WTC11 (cell line): ENCODE measurements at regions not wholly inside any gene's neighbourhood (a gene's known extent, or its start where the extent isn't known, plus 50 kb on each side); places are given as distances from the start of the nearest gene placed in this dataset.

Experiments used
- ATAC-seq: fragments of 200-7000 bp; cut with Tn5 transposase; 2 replicates; pipeline ENCODE4 v1.10.0; 2021; ENCODE audit warnings: mild to moderate bottlenecking, moderate library complexity
- CTCF ChIA-PET: fragments of 300-600 bp; sonication (Branson Sonifier 250); formaldehyde crosslinking; loops from one replicate; lab custom pipeline; 2021; ENCODE audit warnings: antibody characterized with exemption; lab: Charles Lee
- POLR2A ChIA-PET: fragments of 350-600 bp; sonication (Branson Sonifier 250); formaldehyde crosslinking; loops from one replicate; lab custom pipeline; 2021; ENCODE audit warnings: antibody characterized with exemption; lab: Charles Lee
- DNase-seq: peaks from one replicate; pipeline ENCODE4 v3.0.0; 2021; ENCODE audit warnings: low spot score
- H3K27ac Mint-ChIP-seq: 2 replicates; pipeline ENCODE4 v1.8.0; 2021; ENCODE audit warnings: mixed read lengths
- H3K27me3 Mint-ChIP-seq: 2 replicates; pipeline ENCODE4 v1.8.0; 2021; ENCODE audit warnings: low read depth, mild to moderate bottlenecking, moderate library complexity, mixed read lengths
- H3K36me3 Mint-ChIP-seq: 2 replicates; pipeline ENCODE4 v1.8.0; 2021; ENCODE audit warnings: mixed read lengths
- H3K4me1 Mint-ChIP-seq: 2 replicates; pipeline ENCODE4 v1.8.0; 2022; ENCODE audit warnings: mixed read lengths
- H3K4me3 Mint-ChIP-seq: 2 replicates; pipeline ENCODE4 v1.8.0; 2021; ENCODE audit warnings: mild to moderate bottlenecking, moderate library complexity, mixed read lengths
- H3K9me3 Mint-ChIP-seq: 2 replicates; pipeline ENCODE4 v1.8.0; 2021; ENCODE audit warnings: mixed read lengths
- CBFB ChIP-seq: sonication (generic); formaldehyde crosslinking; IDR thresholded peaks from 2 replicates; pipeline ENCODE4 v1.8.1; 2022; ENCODE audit warnings: mild to moderate bottlenecking, low read depth, missing genetic modification reagents
- CREM ChIP-seq: sonication (generic); formaldehyde crosslinking; IDR thresholded peaks from 2 replicates; pipeline ENCODE4 v1.8.1; 2022; ENCODE audit warnings: mild to moderate bottlenecking, missing genetic modification reagents, moderate library complexity
- EMX1 ChIP-seq: fragments of 250-450 bp; sonication (Bioruptor Pico); IDR thresholded peaks from 2 replicates; pipeline ENCODE4 v1.8.0; 2021; ENCODE audit warnings: mild to moderate bottlenecking
- JAZF1 ChIP-seq: fragments of 250-450 bp; sonication (Bioruptor Pico); IDR thresholded peaks from 2 replicates; pipeline ENCODE4 v1.9.0; 2021; ENCODE audit warnings: moderate library complexity, mild to moderate bottlenecking, inconsistent platforms
- MXD4 ChIP-seq: fragments of 250-450 bp; sonication (Bioruptor Pico); IDR thresholded peaks from 2 replicates; pipeline ENCODE4 v1.8.0; 2021; ENCODE audit warnings: mild to moderate bottlenecking, moderate library complexity, borderline replicate concordance
- NR2C2 ChIP-seq: sonication (generic); formaldehyde crosslinking; IDR thresholded peaks from 2 replicates; pipeline ENCODE4 v1.8.0; 2022; ENCODE audit warnings: mild to moderate bottlenecking, missing genetic modification reagents
- NR3C1 ChIP-seq: sonication (generic); formaldehyde crosslinking; conservative IDR thresholded peaks from 2 replicates; pipeline ENCODE4 v1.8.1; 2023; ENCODE audit warnings: low read depth, mild to moderate bottlenecking, missing genetic modification reagents
- PRDM15 ChIP-seq: sonication (generic); formaldehyde crosslinking; IDR thresholded peaks from 2 replicates; pipeline ENCODE4 v1.8.0; 2022; ENCODE audit warnings: missing genetic modification reagents
- STAT6 ChIP-seq: sonication (generic); formaldehyde crosslinking; conservative IDR thresholded peaks from 2 replicates; pipeline ENCODE4 v1.8.1; 2023; ENCODE audit warnings: mild to moderate bottlenecking, low read depth, missing genetic modification reagents, moderate library complexity
- TCF7 ChIP-seq: sonication (generic); formaldehyde crosslinking; IDR thresholded peaks from 2 replicates; pipeline ENCODE4 v1.8.0; 2022; ENCODE audit warnings: mild to moderate bottlenecking, low read depth, missing genetic modification reagents, moderate library complexity
- ZNF121 ChIP-seq: sonication (generic); formaldehyde crosslinking; IDR thresholded peaks from 2 replicates; pipeline ENCODE4 v1.8.0; 2023; ENCODE audit warnings: missing genetic modification reagents
- ZNF138 ChIP-seq: sonication (generic); formaldehyde crosslinking; conservative IDR thresholded peaks from 2 replicates; pipeline ENCODE4 v1.8.1; 2022; ENCODE audit warnings: mild to moderate bottlenecking, moderate library complexity, missing genetic modification reagents
- ZNF317 ChIP-seq: sonication (generic); formaldehyde crosslinking; IDR thresholded peaks from 2 replicates; pipeline ENCODE4 v1.8.1; 2023; ENCODE audit warnings: low read depth, mild to moderate bottlenecking, moderate library complexity, missing genetic modification reagents, borderline replicate concordance
- ZNF671 ChIP-seq: fragments of 250-450 bp; sonication (Bioruptor Pico); IDR thresholded peaks from 2 replicates; pipeline ENCODE4 v1.8.0; 2021; ENCODE audit warnings: mild to moderate bottlenecking
- TF ChIP-seq, protein P1 (sequence below): fragments of 250-450 bp; sonication (Bioruptor Pico); IDR thresholded peaks from 2 replicates; pipeline ENCODE4 v1.9.0; 2021; ENCODE audit warnings: mild to moderate bottlenecking, borderline replicate concordance
- TF ChIP-seq, protein P2 (sequence below): sonication (generic); formaldehyde crosslinking; IDR thresholded peaks from 2 replicates; pipeline ENCODE4 v1.8.1; 2023; ENCODE audit warnings: mild to moderate bottlenecking, missing genetic modification reagents, moderate library complexity

DNA sequence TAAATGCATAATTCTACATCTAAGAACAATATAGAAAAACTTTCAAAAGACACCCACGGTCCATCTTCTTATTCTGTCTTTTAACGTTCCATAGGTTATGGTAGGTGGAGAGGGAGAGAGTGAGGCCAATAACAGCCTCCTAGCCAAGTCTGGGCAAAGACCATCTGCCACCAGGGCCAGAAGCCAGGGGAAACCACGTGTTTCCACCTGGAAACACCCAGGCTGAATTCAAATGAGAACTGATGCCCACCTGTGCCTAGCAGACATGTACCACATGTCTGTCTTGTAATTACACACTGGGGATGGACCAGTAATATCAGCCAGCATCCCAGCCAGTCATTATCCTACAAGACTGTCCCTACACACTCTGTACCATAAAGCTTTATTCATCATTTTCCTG lies 1573.1 kb downstream of the EFNB2 start:
- POLR2A ChIA-PET = no interaction called here
- TF ChIP-seq STAT6 (CRISPR knock-in tag) = no peak
- no peak for TF ChIP-seq NR2C2 (CRISPR knock-in tag)
- TF ChIP-seq TCF7 (CRISPR knock-in tag) = no peak
- TF ChIP-seq PRDM15 (CRISPR knock-in tag) = no peak
- TF ChIP-seq MXD4 (CRISPR knock-in tag) = no peak
- TF ChIP-seq NR3C1 (CRISPR knock-in tag) = no peak
- TF ChIP-seq, protein P1, sequence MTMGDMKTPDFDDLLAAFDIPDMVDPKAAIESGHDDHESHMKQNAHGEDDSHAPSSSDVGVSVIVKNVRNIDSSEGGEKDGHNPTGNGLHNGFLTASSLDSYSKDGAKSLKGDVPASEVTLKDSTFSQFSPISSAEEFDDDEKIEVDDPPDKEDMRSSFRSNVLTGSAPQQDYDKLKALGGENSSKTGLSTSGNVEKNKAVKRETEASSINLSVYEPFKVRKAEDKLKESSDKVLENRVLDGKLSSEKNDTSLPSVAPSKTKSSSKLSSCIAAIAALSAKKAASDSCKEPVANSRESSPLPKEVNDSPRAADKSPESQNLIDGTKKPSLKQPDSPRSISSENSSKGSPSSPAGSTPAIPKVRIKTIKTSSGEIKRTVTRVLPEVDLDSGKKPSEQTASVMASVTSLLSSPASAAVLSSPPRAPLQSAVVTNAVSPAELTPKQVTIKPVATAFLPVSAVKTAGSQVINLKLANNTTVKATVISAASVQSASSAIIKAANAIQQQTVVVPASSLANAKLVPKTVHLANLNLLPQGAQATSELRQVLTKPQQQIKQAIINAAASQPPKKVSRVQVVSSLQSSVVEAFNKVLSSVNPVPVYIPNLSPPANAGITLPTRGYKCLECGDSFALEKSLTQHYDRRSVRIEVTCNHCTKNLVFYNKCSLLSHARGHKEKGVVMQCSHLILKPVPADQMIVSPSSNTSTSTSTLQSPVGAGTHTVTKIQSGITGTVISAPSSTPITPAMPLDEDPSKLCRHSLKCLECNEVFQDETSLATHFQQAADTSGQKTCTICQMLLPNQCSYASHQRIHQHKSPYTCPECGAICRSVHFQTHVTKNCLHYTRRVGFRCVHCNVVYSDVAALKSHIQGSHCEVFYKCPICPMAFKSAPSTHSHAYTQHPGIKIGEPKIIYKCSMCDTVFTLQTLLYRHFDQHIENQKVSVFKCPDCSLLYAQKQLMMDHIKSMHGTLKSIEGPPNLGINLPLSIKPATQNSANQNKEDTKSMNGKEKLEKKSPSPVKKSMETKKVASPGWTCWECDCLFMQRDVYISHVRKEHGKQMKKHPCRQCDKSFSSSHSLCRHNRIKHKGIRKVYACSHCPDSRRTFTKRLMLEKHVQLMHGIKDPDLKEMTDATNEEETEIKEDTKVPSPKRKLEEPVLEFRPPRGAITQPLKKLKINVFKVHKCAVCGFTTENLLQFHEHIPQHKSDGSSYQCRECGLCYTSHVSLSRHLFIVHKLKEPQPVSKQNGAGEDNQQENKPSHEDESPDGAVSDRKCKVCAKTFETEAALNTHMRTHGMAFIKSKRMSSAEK (CRISPR knock-in tag) = no peak
- no peak for TF ChIP-seq ZNF121 (CRISPR knock-in tag)
- TF ChIP-seq, protein P2, sequence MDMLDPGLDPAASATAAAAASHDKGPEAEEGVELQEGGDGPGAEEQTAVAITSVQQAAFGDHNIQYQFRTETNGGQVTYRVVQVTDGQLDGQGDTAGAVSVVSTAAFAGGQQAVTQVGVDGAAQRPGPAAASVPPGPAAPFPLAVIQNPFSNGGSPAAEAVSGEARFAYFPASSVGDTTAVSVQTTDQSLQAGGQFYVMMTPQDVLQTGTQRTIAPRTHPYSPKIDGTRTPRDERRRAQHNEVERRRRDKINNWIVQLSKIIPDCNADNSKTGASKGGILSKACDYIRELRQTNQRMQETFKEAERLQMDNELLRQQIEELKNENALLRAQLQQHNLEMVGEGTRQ (CRISPR knock-in tag) = no peak
- no peak for TF ChIP-seq CBFB
- TF ChIP-seq, all 79 proteins: peak for 0
- no peaks in the 10 kb centered on the region for H3K27me3 Mint-ChIP-seq
- ATAC-seq = no peak
- CTCF ChIA-PET = no interaction called here
- no peaks in the 10 kb centered on the region for H3K36me3 Mint-ChIP-seq
- H3K4me3 Mint-ChIP-seq = no peak overlapping the region
- H3K9me3 Mint-ChIP-seq = peaks cover 3% of the 10 kb centered on the region; the same call in 1 of the 2 replicates
- no peak overlapping the region for H3K27ac Mint-ChIP-seq
- no peaks in the 10 kb centered on the region for H3K4me1 Mint-ChIP-seq
- no peak for DNase-seq

DNA sequence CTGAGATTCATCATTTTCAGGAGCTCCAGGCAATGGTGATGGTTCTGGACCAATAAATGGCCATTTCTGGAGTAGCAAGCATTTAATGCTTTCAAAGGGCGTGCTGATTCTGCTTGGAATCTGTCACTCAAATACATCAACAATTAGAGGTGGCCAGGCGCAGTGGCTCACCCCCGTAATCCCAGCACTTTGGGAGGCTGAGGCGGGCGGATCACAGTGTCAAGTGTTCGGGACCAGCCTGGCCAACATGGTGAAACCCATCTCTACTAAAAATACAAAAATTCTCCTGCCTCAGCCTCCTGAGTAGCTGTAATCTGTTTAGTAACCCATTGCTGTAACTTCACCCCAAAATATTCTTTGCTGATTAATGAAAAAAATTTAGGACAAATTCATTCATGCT lies 1574.2 kb downstream of the EFNB2 start:
- Mint-ChIP-seq H3K4me3 (no peak overlapping the region), H3K27ac (no peak overlapping the region)
- CTCF ChIA-PET = interaction anchor here (1.2 kb wide), 1 partner anchor 241 kb away, joined by 3 read pairs; no protein-coding TSS in a partner anchor

More for the DNA sequence above, 1574.2 kb downstream of the EFNB2 start:
- ATAC-seq = no peak
- Mint-ChIP-seq H3K4me1 (no peaks in the 10 kb centered on the region), H3K36me3 (no peaks in the 10 kb centered on the region), H3K9me3 (peaks cover 3% of the 10 kb centered on the region; the same call in 1 of the 2 replicates), H3K27me3 (no peaks in the 10 kb centered on the region)
- TF ChIP-seq NR3C1 (CRISPR knock-in tag) (no peak), JAZF1 (no peak), ZNF671 (CRISPR knock-in tag) (no peak), ZNF138 (CRISPR knock-in tag) (no peak), EMX1 (CRISPR knock-in tag) (no peak), CREM (CRISPR knock-in tag) (no peak), ZNF317 (CRISPR knock-in tag) (no peak)
- DNase-seq = no peak
- POLR2A ChIA-PET = no interaction called here
